IPS-18c (cell line): ENCODE measurements at regions not wholly inside any gene's neighbourhood (a gene's known extent, or its start where the extent isn't known, plus 50 kb on each side); places are given as distances from the start of the nearest gene placed in this dataset.

Experiments
- H3K4me3 ChIP-seq: 2 replicates; pipeline ENCODE4 v1.7.0; 2013; ENCODE audit warnings: low read depth, mild to moderate bottlenecking, low read length, moderate library complexity; ENCODE audit not compliant: insufficient read depth
- H3K9me3 ChIP-seq: one replicate; pipeline ENCODE4 v1.6.1; 2013; ENCODE audit warnings: mild to moderate bottlenecking, low read length, moderate library complexity; ENCODE audit not compliant: control insufficient read depth, insufficient read depth

GRCh38 chr22:46090631-46091201 lies 59.6 kb upstream of the PPARA start:
- no peak overlapping the region for H3K4me3 ChIP-seq
- no peaks in the 10 kb centered on the region for H3K9me3 ChIP-seq

DNA sequence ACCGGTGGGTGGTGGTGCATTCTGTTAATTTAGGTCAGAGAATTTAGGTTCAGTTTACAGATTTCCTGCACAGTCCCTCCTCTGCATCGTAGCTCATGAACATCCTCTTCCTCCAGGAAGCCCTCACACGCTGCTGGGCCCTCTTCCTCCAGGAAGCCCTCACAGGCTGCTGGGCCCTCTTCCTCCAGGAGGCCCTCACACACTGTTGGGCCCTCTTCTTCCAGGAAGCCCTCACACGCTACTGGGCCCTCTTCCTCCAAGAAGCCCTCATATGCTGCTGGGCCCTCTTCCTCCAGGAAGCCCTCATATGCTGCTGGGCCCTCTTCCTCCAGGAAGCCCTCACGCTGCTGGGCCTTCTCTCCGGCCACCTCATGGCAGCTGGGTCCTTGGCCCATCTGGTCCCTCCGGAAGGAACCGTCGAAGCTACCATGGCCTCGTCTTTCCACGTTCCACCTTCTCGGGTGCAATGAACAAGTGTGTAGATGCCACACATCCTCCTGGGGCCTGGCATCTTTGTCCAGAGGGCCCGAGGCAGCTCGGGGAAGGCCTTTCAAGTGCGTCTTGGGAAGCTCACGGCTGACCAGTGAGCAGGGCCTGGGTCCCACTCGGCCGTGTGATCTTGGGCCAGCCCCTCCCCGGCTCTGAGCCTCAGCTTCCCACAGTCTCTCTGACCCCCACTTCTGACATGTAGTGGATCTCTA lies 58.9 kb upstream of the PPARA start:
- Histone ChIP-seq H3K4me3 (no peak overlapping the region), H3K9me3 (no peaks in the 10 kb centered on the region)

- Histone ChIP-seq H3K4me3 (no peak overlapping the region), H3K9me3 (no peaks in the 10 kb centered on the region)
Measured at GRCh38 chr22:46092011-46092410, 58.3 kb upstream of the PPARA start.

DNA sequence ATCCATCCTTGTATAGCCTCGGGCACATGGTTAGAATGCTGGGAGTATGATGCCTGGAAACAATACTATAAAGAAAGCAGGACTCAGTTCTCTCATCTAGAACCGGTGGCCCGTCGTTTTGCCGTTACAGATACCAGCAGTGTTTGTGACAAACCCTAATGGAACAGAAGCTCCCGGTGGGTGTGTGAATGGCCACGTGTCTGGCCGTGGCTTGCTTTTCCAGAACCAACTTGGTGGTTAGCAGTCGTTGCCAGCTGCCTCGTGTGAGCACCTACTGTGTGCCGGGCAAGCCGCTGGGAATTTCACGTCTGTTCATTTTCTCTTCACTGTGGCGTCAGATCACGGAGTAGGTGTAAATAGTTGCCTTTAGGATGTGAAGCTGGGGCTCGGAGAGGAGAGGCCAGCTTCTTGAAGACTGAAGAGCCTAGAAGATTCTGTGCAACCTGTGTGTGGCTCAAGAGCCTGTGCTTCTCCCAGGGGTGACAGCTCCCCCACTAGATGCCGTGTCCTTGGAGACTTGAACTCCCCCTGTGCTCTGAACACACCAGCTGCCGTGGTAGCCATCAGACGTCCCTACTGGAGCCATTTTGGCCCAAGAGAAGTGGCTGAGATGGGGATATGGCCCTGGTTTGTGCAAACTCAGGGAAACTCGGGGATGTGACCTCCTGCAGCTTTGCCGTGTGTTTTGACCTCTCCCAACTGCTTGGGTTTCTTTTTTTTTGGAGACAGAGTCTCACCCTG lies 57.5 kb upstream of the PPARA start:
- H3K4me3 ChIP-seq: no peak overlapping the region
- no peaks in the 10 kb centered on the region for H3K9me3 ChIP-seq

DNA sequence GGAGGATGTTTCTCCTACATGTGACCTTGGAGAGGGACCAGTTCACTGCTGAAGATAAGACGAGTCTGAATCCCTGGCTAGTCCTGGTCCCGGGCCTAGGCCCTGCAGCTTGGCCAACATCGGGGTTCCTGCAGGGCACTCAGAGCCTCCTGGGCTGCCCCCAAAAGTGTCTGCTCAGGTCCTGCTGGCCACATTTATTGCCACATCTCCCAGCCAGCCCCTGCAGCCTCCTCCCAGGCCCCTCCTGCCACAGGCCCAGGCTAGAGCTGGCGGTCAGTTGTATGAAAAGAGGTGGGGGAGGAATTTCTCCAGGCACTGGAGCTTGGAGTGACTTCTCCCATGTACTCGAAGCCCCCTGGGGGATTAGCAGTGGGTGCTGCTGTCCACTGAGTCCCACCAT lies 56.5 kb upstream of the PPARA start:
- H3K4me3 ChIP-seq: no peak overlapping the region
- no peaks in the 10 kb centered on the region for H3K9me3 ChIP-seq

- Histone ChIP-seq H3K9me3 (no peaks in the 10 kb centered on the region), H3K4me3 (no peak overlapping the region)
Measured at GRCh38 chr22:46094676-46095075, 55.6 kb upstream of the PPARA start.

GRCh38 chr22:46096051-46096450 lies 54.3 kb upstream of the PPARA start:
- H3K9me3 ChIP-seq: no peaks in the 10 kb centered on the region
- H3K4me3 ChIP-seq: no peak overlapping the region

DNA sequence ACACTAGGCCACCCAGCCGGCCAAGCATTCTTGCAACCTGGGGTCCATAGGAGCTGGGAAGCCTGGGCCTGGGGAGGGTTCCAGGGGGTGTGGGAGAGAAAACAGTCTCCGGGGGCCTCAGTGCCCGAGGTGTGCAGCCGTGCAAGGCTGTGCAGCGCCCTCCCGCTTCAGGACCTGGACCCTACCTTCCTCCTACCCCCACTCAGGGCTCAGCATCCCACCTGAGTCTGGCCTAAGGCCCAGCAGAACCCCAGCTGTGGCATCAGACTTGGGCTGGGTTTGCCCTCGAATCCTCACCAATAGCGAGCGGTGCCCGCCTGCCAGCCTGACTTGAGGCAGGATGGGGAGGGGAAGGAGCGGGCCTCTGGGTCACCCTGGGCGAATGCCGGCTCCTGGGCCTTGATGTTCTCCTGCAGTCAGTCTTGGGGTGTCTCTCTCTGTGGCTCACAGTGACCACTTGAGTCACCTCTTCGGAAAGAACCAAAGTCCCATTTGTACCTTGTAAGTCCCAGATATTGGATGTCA lies 53.6 kb upstream of the PPARA start:
- no peaks in the 10 kb centered on the region for H3K9me3 ChIP-seq

GRCh38 chr22:46097268-46097900 lies 52.9 kb upstream of the PPARA start:
- no peaks in the 10 kb centered on the region for H3K9me3 ChIP-seq

More for the DNA sequence above, 53.6 kb upstream of the PPARA start:
- H3K4me3 ChIP-seq: no peak overlapping the region

GRCh38 chr22:46098525-46099475 lies 51.5 kb upstream of the PPARA start:
- no peak overlapping the region for H3K4me3 ChIP-seq
- H3K9me3 ChIP-seq: no peaks in the 10 kb centered on the region

More at GRCh38 chr22:46097268-46097900, 52.9 kb upstream of the PPARA start:
- no peak overlapping the region for H3K4me3 ChIP-seq

GRCh38 chr22:46099740-46100139 lies 50.6 kb upstream of the PPARA start:
- no peak overlapping the region for H3K4me3 ChIP-seq
- no peaks in the 10 kb centered on the region for H3K9me3 ChIP-seq

DNA sequence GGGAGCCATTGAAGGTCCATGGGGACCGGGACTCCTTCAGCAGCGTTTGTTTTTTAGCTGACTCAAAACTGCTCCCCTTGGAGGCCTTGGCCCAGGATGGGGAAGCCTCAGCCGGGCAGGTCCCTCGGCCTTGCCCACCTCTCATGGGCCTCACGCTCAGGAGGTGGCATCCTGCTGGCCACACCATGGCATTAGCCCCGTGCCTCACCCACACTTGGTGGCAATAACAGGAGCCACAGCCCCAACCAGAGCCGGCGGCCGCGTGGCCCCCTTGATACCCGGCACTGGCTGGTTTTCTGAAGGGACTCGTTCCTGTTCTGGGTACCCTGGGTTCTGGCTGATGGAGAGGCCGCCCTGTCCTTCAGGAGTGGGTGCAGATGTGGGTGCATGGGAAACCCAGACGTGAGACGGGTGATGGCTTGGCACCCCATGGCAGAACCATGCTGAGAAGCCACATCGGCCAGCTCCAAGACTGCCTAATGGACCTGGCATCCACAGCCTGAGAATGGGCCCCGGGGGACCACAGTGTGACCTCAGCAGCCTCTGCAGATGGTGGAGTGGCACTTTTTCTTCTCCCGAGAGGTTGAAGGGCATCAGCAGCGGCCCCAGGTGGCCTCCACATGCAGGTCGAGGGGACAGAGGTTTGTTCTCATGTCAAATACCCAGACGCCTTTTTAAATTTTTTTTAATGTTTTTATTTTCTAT lies 49.8 kb upstream of the PPARA start:
- no peaks in the 10 kb centered on the region for H3K9me3 ChIP-seq
- H3K4me3 ChIP-seq: no peak overlapping the region
